Fibroblast of gingiva (primary cell): ENCODE measurements at regions not wholly inside any gene's neighbourhood (a gene's known extent, or its start where the extent isn't known, plus 50 kb on each side); places are given as distances from the start of the nearest gene placed in this dataset.
"Not testable (repeated sequence)": the region's sequence is repeated elsewhere in the genome, so short reads cannot be mapped to it uniquely, and the experiment has no call there.

Experiments
- DNase-seq: peaks from one replicate; pipeline ENCODE4 v3.0.0-alpha.2; 2011; ENCODE audit warnings: low read depth

GRCh38 chr5:155714435-155714834, 612.5 kb upstream of the SGCD start:
- DNase-seq, result not testable (repeated sequence)

DNA sequence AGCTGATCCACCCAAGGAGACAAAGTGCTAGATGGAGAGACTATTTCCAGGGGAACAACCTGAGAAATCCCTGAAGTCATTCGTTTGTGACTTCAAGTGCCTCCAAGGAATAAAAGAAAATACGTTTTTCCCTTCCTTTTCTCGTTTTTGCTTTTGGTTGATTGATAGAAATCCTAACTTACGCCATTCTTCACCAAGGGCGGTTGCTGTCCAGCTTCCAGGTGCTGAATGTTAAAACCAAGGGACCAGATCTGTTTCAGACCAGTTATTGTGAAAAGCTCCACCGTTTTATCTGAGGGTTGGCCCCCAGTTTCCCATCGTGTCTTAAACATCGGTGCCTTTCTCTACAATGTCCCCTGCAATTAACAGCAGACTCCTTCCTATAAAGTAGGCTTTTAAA, 600.7 kb upstream of the SGCD start:
- DNase-seq, result no peak

DNA sequence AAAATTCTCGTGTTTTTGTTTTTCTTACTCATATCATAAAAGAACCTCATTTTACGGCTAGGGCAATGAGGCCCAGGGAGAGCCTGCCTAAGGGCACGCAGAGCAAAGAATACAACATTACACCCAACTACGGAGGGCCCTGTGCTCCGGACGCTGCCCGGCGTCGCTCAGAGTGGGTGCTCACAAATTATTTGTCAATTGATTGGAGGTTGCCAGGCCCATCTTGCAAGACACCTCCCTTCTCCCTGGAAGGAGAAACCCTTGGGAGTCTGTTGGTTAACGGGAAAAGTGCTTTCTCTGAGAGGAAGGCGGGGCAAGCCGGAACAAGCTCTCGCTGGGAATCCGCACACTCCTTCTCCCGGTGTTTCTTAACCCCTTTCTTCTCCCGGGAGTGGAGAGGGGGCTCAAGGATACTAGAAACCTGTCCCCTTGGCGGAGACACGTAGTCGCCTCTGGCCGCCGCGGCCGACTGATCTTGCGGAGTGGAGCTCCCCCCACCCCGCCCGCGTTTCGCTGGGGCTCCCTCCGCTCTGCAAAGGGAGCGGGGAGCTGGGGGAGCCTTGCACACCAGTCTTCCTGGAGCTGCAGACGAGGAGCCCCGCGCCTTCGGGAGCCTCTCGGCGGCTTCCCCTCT, 599.3 kb upstream of the SGCD start:
- no peak for DNase-seq

DNA sequence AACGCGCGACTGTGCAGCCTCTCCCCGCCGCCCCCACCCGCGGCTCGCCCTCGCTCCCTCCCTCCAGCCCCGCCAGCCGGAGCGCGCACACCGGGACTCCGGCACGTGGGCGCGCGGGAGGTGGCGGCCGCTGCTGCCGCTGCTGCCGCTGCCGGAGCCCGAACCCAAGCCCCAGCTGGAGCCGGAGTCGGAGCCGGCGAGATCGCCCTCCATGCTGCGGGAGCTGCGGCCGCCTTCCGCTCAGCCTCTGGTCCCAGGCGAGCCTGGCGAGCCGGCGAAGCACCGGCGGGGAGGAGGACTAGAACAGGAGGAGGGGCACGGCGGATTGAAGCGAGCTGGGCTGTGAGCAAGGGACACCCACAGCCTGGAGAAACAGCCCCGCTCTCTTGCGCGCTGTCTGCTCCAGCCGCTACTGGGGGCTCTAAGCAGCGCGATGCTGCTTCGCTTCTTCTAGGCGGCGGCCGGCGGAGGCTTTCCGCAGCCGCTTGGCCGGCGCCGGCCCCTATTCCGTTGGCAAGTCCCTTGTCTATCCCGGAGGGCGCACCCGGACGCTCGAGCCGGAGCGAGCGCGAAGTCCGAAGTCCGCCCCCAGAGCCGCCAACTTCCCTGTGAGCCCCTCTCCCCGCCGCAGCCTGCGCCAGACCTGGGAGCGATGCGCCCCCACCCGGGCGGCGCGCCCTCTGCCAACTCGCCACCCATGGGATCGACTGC, 598.7 kb upstream of the SGCD start:
- no peak for DNase-seq

GRCh38 chr5:155728857-155729683, 597.9 kb upstream of the SGCD start:
- DNase-seq, result no peak

DNA sequence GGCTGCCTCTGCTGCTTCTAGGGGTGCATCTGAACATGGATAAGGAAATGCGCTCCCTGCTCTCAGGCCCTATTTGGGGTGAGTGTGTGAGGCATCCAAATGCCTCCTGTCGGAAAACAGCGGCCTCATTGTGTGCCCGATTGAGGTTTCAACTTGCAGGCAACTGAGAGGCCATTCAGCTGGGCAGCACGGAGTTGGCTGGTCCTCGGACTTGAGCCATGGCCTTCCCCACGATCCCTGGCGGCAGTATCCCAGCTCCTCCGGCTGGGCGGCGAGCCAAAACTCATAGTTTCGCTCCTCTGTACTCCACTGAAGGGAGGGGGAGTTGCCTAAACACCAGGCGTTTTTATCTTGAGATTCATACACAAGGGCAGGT, 597.3 kb upstream of the SGCD start:
- no peak for DNase-seq

DNA sequence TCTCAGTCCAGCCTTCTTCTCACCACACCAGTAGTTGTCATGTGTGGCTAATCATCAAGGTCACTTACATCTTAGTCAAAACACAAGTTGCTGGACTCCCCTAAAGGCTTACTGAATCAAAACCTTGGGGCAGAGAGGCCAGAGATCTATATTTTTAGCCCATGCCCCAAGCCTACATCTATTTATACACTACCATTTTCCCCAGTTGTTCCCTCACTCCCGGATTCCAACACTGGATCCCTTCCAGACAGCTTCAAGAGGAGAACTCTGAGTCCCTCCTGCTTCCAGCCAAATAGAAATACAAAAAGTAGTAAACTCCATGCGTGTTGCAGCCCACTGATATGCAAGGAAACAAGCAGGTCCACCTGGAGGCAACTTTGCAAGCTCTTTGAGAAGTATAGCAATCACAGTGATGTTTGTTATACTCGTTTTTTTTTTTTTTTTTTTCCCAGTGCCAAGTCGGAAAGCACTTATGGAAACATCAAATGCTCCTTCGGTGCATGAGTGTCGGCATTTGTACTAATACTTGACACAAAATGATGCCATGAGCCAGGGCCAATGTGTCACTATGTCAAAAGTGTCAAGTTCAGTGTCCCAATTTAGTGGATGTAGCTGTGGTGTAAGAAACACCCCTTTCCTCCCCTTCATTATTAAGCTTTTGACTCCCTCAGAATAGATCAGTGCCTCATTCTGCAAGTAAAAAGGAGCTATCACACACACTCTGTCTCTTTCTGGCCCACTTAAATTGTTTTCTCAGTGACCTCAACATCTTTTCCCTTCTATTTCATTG, 594.2 kb upstream of the SGCD start:
- DNase-seq, result no peak

DNA sequence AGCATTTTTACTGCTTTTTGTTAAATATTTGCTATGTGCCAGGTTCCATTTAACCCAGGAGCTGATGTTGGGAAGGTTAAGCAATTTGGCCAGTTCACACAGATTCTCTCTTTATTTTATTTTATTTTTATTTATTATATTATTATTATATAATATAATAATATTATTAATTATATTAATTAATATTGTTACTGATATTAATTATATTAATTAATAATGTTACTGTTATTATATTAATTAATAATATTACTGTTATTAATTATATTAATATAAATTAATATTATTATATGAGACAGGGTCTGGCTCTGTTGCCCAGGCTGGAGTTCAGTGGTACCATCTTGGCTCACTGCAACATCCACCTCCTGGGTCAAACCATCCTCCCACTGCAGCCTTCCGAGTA, 593.0 kb upstream of the SGCD start:
- no peak for DNase-seq

- no peak for DNase-seq
Observed at GRCh38 chr5:155735388-155735787, 591.6 kb upstream of the SGCD start.

DNA sequence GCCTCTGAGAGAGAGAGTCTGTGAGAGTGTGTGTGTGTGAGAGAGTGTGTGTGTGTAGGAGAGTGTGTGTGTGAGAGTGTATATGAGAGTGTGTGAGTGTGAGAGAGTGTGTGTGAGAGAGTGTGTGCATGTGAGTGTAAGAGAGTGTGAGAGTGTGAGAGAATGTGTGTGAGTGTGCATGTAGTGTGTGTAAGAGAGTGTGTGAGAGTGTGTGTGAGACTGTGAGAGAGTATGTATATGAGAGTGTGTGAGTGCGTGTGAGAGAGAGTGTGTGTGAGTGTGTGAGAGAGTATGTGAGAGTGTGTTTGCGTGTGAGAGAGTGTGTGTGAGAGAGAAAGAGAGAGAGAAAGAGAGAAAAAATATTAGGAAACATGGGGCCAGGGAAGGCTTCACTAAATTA, 588.3 kb upstream of the SGCD start:
- no peak for DNase-seq

GRCh38 chr5:155746367-155747038, 580.5 kb upstream of the SGCD start:
- DNase-seq, result no peak

DNA sequence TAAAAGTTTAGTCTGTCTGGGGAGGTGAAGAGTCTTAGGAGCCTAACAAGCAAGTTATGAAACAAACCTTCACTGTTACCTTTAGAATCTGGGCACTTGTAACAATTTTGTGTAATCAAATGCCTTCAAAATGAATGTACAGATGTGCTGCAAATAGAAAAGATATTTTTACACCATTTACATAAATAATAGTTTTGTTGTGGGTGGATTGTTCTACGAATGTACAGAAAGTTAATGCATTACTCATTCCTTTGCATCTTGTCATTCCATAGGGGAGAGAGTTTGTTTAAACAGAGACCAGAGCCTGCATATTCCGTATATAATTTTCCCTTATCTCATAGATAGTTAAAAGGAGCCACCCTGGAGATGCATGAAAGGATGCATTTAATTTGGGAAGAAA, 576.9 kb upstream of the SGCD start:
- DNase-seq, result no peak

DNA sequence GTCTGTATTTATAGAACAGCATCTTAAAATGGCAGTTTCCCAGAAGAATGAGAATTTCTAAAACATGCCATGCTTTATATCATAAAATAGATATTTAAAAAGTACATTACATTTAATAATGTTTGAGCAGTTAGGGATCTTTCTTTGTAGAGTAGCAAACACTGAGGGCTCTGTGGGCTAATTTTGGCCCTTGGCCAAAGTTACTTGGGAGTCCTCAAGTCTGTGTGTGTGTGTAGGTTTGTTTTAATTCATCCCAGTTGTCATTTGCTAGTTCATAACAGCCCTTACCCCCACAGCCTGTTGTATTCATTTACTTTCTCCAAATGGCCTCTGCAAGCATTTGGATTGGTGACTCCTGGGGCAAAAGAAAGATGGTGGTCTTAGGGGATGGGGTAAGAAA, 576.4 kb upstream of the SGCD start:
- no peak for DNase-seq

DNA sequence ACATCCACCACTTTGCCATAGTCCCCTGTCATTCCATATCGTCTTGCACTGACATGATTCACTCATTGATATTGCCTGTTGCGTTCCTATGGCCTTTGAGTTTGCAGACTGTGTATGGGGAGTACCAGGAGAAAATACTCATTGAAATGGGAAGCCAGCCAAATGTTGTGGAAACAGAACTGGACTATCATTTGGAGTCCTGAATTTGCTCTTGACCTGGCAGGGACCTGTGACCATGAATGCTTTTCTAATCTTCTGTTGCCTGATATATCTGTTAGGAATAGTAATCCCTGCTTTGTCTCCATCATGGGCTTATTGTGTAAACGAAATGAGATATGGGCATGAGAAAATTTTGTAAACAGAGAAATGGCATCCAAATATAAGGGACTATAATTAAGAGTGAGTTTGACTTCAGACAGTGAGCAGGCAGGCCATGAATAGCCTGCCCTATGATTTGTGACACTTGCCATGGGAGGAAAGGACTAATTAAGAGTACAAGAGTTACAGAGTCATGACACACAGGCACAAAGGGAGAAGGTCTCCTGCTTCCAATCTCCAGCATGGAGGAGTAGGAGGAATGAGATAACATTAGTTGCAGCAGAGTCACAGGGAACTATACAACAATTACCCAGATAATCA, 572.9 kb upstream of the SGCD start:
- no peak for DNase-seq

DNA sequence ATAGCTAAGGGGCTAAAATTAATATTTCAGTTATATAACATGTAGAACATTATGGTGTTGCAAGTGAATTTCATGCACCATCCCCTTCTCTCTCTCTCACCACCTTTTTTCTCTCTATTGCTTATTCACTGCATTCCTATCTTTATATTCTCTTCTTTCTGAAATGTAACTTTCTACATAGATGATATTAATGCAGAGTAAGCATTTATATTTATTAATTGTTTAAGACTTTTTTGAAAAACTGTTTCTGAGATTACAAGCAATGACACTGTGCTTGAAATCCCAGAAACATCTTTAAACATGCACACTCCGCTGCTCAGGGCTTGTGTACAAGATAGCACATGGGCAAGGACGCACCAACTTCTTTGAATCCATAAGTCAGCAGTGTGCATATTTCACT, 567.7 kb upstream of the SGCD start:
- DNase-seq, result no peak

- no peak for DNase-seq
Observed at GRCh38 chr5:155759984-155760383, 567.0 kb upstream of the SGCD start.

DNA sequence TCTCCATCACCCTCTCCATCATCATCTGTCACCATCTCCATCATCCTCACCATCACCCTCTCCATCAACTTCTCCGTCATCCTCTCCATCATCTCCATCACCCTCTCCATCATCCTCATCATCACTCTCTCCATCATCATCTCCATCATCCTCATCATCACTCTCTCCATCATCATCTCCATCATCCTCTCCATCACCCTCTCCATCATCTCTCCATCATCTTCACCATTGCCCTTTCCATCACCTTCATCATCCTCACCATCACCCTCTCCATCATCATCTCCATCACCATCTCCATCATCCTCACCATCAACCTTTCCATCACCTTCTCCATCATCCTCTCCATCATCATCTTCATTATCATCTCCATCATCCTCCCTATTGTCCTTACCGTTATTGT, 565.5 kb upstream of the SGCD start:
- DNase-seq, result no peak

DNA sequence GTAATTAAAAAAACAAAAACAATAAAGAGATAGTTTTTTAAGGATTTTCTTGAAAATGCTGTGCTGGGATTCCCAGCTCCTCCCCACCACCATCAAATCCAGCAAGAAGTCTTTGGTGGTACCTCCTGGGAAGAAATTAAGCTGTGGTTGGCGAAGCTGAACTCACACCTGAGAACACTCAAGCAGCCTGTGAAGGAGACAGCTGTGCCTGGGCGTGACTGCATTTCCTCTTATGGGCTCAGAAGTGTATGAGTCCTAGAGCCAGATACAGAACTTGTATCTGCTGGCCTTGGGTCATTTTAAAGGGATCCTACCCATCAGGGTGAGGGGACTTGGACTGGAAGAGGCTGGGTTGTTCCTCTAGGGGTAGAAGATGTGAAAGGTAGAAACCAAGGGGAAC, 561.2 kb upstream of the SGCD start:
- no peak for DNase-seq

GRCh38 chr5:155767470-155767869, 559.5 kb upstream of the SGCD start:
- DNase-seq, result no peak

DNA sequence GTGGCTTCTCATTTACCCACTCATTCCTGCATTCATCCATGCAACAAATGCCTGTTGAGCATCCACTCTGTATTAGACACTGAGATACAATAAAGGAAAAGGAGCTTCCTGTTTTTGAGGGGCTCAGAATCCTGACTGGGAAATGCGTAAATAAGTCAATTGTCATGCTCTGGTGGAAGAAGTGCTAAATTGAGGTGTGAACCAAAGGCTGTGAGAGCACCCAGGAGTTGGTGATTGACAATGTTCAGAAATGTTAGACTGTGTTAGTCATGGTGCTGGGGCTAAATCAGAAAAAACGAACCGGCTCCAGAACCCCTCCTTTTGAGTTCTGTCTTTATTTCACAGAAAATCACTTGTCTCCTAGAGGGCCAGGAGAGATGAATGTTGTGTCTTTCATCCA, 558.6 kb upstream of the SGCD start:
- DNase-seq, result no peak

GRCh38 chr5:155772009-155772662, 554.8 kb upstream of the SGCD start:
- no peak for DNase-seq
